SU-DHL-6 (cell line): ENCODE measurements at regions not wholly inside any gene's neighbourhood (a gene's known extent, or its start where the extent isn't known, plus 50 kb on each side); places are given as distances from the start of the nearest gene placed in this dataset.

Experiments
- EZH2phosphoT487 ChIP-seq: fragments of 200-600 bp; sonication (generic), shearing (Covaris generic); conservative IDR thresholded peaks from 2 replicates; pipeline ENCODE4 v1.6.1; 2018; ENCODE audit warnings: mild to moderate bottlenecking, antibody characterized with exemption, low read length, moderate library complexity, mixed read lengths
- TF ChIP-seq, protein P1 (sequence below): fragments of 200-600 bp; sonication (generic); IDR thresholded peaks from one replicate; pipeline ENCODE4 v1.5.1; 2017; ENCODE audit warnings: antibody characterized with exemption, mild to moderate bottlenecking, low read length, moderate library complexity; ENCODE audit not compliant: insufficient read depth, poor library complexity, severe bottlenecking

DNA sequence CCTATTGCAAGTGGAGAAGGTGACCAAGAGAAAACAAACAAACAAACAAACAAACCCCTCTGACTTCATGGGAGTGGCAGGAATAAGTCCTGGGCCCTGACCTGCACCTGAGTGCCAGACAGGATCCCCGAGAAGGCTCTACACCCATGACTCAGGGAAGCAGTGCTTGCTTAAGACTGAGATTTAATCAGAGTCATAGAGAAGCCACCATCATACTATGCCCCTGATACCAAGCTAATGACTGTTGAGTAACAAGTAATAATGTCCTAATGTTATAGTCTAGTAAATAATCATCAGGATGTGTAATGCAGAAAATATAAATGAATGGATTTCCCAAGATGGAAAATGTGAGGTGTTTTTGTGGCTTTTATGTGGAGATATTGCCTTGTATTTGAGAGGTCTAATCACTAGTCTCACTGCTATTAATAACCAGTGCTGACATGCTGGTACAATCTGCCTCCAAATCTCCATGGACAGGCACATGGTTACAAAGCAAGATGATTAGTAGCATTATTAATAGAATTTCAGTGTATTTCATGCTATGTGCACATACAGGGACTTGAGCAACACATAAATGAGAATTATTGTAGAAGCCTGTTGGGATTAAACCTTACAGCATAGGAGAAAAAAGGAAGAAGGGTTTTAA, 1290.9 kb downstream of the MRPL39 start:
- TF ChIP-seq, protein P1, sequence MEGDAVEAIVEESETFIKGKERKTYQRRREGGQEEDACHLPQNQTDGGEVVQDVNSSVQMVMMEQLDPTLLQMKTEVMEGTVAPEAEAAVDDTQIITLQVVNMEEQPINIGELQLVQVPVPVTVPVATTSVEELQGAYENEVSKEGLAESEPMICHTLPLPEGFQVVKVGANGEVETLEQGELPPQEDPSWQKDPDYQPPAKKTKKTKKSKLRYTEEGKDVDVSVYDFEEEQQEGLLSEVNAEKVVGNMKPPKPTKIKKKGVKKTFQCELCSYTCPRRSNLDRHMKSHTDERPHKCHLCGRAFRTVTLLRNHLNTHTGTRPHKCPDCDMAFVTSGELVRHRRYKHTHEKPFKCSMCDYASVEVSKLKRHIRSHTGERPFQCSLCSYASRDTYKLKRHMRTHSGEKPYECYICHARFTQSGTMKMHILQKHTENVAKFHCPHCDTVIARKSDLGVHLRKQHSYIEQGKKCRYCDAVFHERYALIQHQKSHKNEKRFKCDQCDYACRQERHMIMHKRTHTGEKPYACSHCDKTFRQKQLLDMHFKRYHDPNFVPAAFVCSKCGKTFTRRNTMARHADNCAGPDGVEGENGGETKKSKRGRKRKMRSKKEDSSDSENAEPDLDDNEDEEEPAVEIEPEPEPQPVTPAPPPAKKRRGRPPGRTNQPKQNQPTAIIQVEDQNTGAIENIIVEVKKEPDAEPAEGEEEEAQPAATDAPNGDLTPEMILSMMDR = no peak
- TF ChIP-seq EZH2phosphoT487 = no peak
